PC-9 (cell line): ENCODE measurements at regions not wholly inside any gene's neighbourhood (a gene's known extent, or its start where the extent isn't known, plus 50 kb on each side); places are given as distances from the start of the nearest gene placed in this dataset.

Experiments used
- BruUV-seq: library from RNA; stranded (reverse); fragments of 400-500 nt; replicated peaks from 2 replicates; lab custom pipeline; 2021; lab: Mats Ljungman, UMichigan
- CTCF ChIA-PET: fragments of 300-600 bp; sonication (Branson Sonifier 250); formaldehyde crosslinking; loops from one replicate; lab custom pipeline; 2022; ENCODE audit warnings: antibody characterized with exemption; lab: Charles Lee
- POLR2A ChIA-PET: fragments of 300-600 bp; sonication (Branson Sonifier 250); formaldehyde crosslinking; loops from one replicate; lab custom pipeline; 2022; ENCODE audit warnings: antibody characterized with exemption; ENCODE audit not compliant: unreplicated experiment; lab: Charles Lee
- DNase-seq, 2 experiments: peaks; one replicate each; pipeline versions ENCODE4 v3.0.0 to v3.0.0-alpha.2; 2015 to 2022; ENCODE audit warnings: mixed read lengths in 1 of 2
- H2AFZ ChIP-seq: fragments of 200-600 bp; sonication (generic); 2 replicates; pipeline ENCODE4 v1.8.1; 2017; ENCODE audit warnings: antibody characterized with exemption
- H3F3A ChIP-seq: fragments of 200-600 bp; sonication (generic); 2 replicates; pipeline ENCODE4 v1.8.1; 2017; ENCODE audit warnings: antibody characterized with exemption, mild to moderate bottlenecking, low read depth; ENCODE audit not compliant: insufficient read depth
- H3K27ac ChIP-seq: fragments of 200-600 bp; sonication (generic); 2 replicates; pipeline ENCODE4 v1.6.1; 2016; ENCODE audit warnings: mixed run types
- H3K27me3 ChIP-seq: fragments of 200-600 bp; sonication (generic); 2 replicates; pipeline ENCODE4 v1.6.1; 2016; ENCODE audit warnings: low read depth, mixed run types; ENCODE audit not compliant: insufficient read depth
- H3K36me3 ChIP-seq: fragments of 200-600 bp; sonication (generic); 2 replicates; pipeline ENCODE4 v1.6.1; 2016; ENCODE audit warnings: low read depth, mixed run types
- H3K4me1 ChIP-seq: fragments of 200-600 bp; sonication (generic); replicated peaks from 2 replicates; pipeline ENCODE4 v1.6.1; 2016; ENCODE audit warnings: mixed run types; ENCODE audit not compliant: insufficient read depth
- H3K4me2 ChIP-seq: fragments of 200-600 bp; sonication (generic); 2 replicates; pipeline ENCODE4 v1.6.1; 2017; ENCODE audit warnings: mixed run types
- H3K4me3 ChIP-seq: fragments of 200-600 bp; sonication (generic); 2 replicates; pipeline ENCODE4 v1.6.1; 2016; ENCODE audit warnings: mixed run types
- H3K79me2 ChIP-seq: fragments of 200-600 bp; sonication (generic); 2 replicates; pipeline ENCODE4 v1.6.1; 2017; ENCODE audit warnings: low read depth, mixed run types
- H3K9me2 ChIP-seq: fragments of 200-600 bp; sonication (generic); 2 replicates; pipeline ENCODE4 v1.8.1; 2017; ENCODE audit warnings: mild to moderate bottlenecking; ENCODE audit not compliant: insufficient read depth
- H3K9me3 ChIP-seq: fragments of 200-600 bp; sonication (generic); 2 replicates; pipeline ENCODE4 v1.8.1; 2016; ENCODE audit warnings: low read depth; ENCODE audit not compliant: insufficient read depth
- H4K20me1 ChIP-seq: fragments of 200-600 bp; sonication (generic); 2 replicates; pipeline ENCODE4 v1.8.1; 2017; ENCODE audit not compliant: insufficient read depth
- CTCF ChIP-seq: fragments of 200-600 bp; sonication (generic); conservative IDR thresholded peaks from 2 replicates; pipeline ENCODE4 v1.6.1; 2017; ENCODE audit warnings: mixed run types, antibody characterized with exemption, mild to moderate bottlenecking, moderate library complexity
- EZH2 ChIP-seq: fragments of 200-600 bp; sonication (generic); IDR thresholded peaks from 2 replicates; pipeline ENCODE4 v1.8.0; 2017; ENCODE audit warnings: antibody characterized with exemption, low read depth
- intact Hi-C: fragments of 100-400 bp; cut with micrococcal nuclease; formaldehyde crosslinking; loops from one replicate; pipeline ENCODE4 v1.10.0; 2022; ENCODE audit not compliant: unreplicated experiment

GRCh38 chr5:2191972-2192371, 309.2 kb upstream of the IRX4 start:
- Histone ChIP-seq H3K36me3 (no peaks in the 10 kb centered on the region), H3K27me3 (peaks cover 100% of the 10 kb centered on the region), H3K9me2 (no peaks in the 10 kb centered on the region), H2AFZ (no peak overlapping the region), H3K27ac (no peak overlapping the region), H3F3A (no peaks in the 10 kb centered on the region), H4K20me1 (no peaks in the 10 kb centered on the region; the same call in 1 of the 2 replicates), H3K4me3 (no peak overlapping the region), H3K79me2 (no peaks in the 10 kb centered on the region), H3K4me2 (no peak overlapping the region), H3K9me3 (no peaks in the 10 kb centered on the region), H3K4me1 (no peaks in the 10 kb centered on the region)
- CTCF ChIA-PET: no interaction called here
- no peak for TF ChIP-seq EZH2
- TF ChIP-seq CTCF: no peak
- no TSS peak for BruUV-seq
- POLR2A ChIA-PET: no interaction called here
- intact Hi-C loops: no loop called here
- DNase-seq: no peak

GRCh38 chr5:2190549-2190948, 307.8 kb upstream of the IRX4 start:
- no peak overlapping the region for H3K4me3 ChIP-seq
- POLR2A ChIA-PET: no interaction called here
- CTCF ChIA-PET: no interaction called here
- no peaks in the 10 kb centered on the region for H3K9me3 ChIP-seq
- no peak for DNase-seq
- no peaks in the 10 kb centered on the region for H3K4me1 ChIP-seq
- no peak overlapping the region for H3K27ac ChIP-seq
- H3K27me3 ChIP-seq: peaks cover 100% of the 10 kb centered on the region
- H3K4me2 ChIP-seq: no peak overlapping the region
- H3F3A ChIP-seq: no peaks in the 10 kb centered on the region
- TF ChIP-seq EZH2 (no peak), CTCF (no peak)
- H3K79me2 ChIP-seq: no peaks in the 10 kb centered on the region
- BruUV-seq: no TSS peak
- no peaks in the 10 kb centered on the region; the same call in 1 of the 2 replicates for H4K20me1 ChIP-seq
- no peaks in the 10 kb centered on the region for H3K36me3 ChIP-seq
- H3K9me2 ChIP-seq: no peaks in the 10 kb centered on the region
- H2AFZ ChIP-seq: no peak overlapping the region
- intact Hi-C loops: no loop called here

- POLR2A ChIA-PET: no interaction called here
- intact Hi-C loops: no loop called here
- BruUV-seq: no TSS peak
- H2AFZ ChIP-seq: no peak overlapping the region
- peaks cover 100% of the 10 kb centered on the region for H3K27me3 ChIP-seq
- no peak for DNase-seq
- H4K20me1 ChIP-seq: no peaks in the 10 kb centered on the region
- no peak for TF ChIP-seq EZH2
- no peak for TF ChIP-seq CTCF
- no peak overlapping the region for H3K27ac ChIP-seq
- H3K36me3 ChIP-seq: no peaks in the 10 kb centered on the region
- no peak overlapping the region for H3K4me2 ChIP-seq
- H3K9me2 ChIP-seq: no peaks in the 10 kb centered on the region
- CTCF ChIA-PET: no interaction called here
- H3K4me3 ChIP-seq: no peak overlapping the region
- no peaks in the 10 kb centered on the region for H3K4me1 ChIP-seq
- H3F3A ChIP-seq: no peaks in the 10 kb centered on the region
- H3K9me3 ChIP-seq: no peaks in the 10 kb centered on the region
- H3K79me2 ChIP-seq: no peaks in the 10 kb centered on the region
Observed at GRCh38 chr5:2188661-2189060, 305.9 kb upstream of the IRX4 start.
